Hepatocyte (in vitro differentiated cells): ENCODE measurements at regions not wholly inside any gene's neighbourhood (a gene's known extent, or its start where the extent isn't known, plus 50 kb on each side); places are given as distances from the start of the nearest gene placed in this dataset.

Experiments used
- EZH2 ChIP-seq: fragments of 200-600 bp; sonication (generic); IDR thresholded peaks from 2 replicates; pipeline ENCODE4 v1.6.1; 2016; ENCODE audit warnings: antibody characterized with exemption, mild to moderate bottlenecking, borderline replicate concordance
- EZH2phosphoT487 ChIP-seq: fragments of 200-600 bp; sonication (generic); IDR thresholded peaks from one replicate; pipeline ENCODE4 v1.6.1; 2018; ENCODE audit warnings: antibody characterized with exemption, mild to moderate bottlenecking, low read depth, moderate library complexity; ENCODE audit not compliant: unreplicated experiment, severe bottlenecking
- TF ChIP-seq, protein P1 (sequence below): fragments of 200-600 bp; sonication (generic); IDR thresholded peaks from 2 replicates; pipeline ENCODE4 v1.5.1; 2016; ENCODE audit warnings: antibody characterized with exemption, mild to moderate bottlenecking; ENCODE audit not compliant: poor library complexity

DNA sequence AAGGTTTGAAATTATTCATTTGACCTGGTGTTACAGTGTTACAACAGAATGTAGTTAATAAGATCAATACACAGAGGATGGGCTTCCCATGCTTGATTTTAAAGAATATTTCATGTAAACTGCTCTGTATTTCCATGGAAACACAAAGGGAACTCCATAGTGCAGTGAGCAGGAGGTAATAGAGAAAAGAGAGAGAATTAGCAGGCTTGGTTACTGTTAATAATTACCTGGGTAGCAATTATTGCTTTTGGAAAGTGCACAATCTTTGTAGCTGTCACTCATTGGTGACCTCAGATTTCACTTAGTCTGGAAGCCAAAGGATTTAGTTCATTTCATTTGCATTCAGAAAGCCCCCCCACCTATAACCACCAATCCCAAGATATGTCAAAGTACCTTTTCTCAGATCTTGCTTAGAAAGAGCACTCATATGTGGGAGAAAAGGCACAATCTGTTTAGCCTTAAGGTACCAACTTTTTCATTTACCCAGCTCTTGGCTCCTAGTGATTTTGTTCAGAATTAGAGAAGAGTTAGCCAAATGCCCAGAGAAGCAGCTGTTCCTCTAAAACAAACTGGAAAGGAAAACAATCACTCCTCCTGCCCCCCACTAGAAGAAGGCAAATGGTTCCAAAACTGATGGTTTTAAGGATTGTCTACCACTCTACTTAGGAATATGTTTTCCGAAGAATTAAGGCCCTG, 234.5 kb upstream of the SLC24A2 start:
- TF ChIP-seq EZH2 (no peak), EZH2phosphoT487 (no peak)
- TF ChIP-seq, protein P1, sequence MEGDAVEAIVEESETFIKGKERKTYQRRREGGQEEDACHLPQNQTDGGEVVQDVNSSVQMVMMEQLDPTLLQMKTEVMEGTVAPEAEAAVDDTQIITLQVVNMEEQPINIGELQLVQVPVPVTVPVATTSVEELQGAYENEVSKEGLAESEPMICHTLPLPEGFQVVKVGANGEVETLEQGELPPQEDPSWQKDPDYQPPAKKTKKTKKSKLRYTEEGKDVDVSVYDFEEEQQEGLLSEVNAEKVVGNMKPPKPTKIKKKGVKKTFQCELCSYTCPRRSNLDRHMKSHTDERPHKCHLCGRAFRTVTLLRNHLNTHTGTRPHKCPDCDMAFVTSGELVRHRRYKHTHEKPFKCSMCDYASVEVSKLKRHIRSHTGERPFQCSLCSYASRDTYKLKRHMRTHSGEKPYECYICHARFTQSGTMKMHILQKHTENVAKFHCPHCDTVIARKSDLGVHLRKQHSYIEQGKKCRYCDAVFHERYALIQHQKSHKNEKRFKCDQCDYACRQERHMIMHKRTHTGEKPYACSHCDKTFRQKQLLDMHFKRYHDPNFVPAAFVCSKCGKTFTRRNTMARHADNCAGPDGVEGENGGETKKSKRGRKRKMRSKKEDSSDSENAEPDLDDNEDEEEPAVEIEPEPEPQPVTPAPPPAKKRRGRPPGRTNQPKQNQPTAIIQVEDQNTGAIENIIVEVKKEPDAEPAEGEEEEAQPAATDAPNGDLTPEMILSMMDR: no peak
